Neuronal stem cell (in vitro differentiated cells): ENCODE measurements at regions not wholly inside any gene's neighbourhood (a gene's known extent, or its start where the extent isn't known, plus 50 kb on each side); places are given as distances from the start of the nearest gene placed in this dataset.
A peak's percentile ranks its signal among the peaks of the same experiment; 100 is the strongest.

ENCODE experiments used
- DNase-seq: peaks from one replicate; pipeline ENCODE4 v3.0.0-alpha.2; 2013; ENCODE audit warnings: low spot score
- H2AFZ ChIP-seq: one replicate; pipeline ENCODE4 v1.6.1; 2013; ENCODE audit warnings: mild to moderate bottlenecking, low read length, inconsistent platforms
- H2AK5ac ChIP-seq: 2 replicates; pipeline ENCODE4 v1.6.1; 2013; ENCODE audit warnings: low read depth, mild to moderate bottlenecking, inconsistent platforms, low read length, moderate library complexity, mixed read lengths
- H2BK120ac ChIP-seq: 2 replicates; pipeline ENCODE4 v1.6.1; 2013; ENCODE audit warnings: low read depth, mild to moderate bottlenecking, inconsistent platforms, low read length, moderate library complexity, mixed read lengths
- H2BK12ac ChIP-seq: one replicate; pipeline ENCODE4 v1.6.1; 2013; ENCODE audit warnings: low read length, inconsistent platforms
- H2BK15ac ChIP-seq: 2 replicates; pipeline ENCODE4 v1.6.1; 2013; ENCODE audit warnings: mild to moderate bottlenecking, low read length, inconsistent platforms, mixed read lengths
- H2BK5ac ChIP-seq: one replicate; pipeline ENCODE4 v1.6.1; 2013; ENCODE audit warnings: inconsistent platforms, mild to moderate bottlenecking, low read length, moderate library complexity
- H3K14ac ChIP-seq: one replicate; pipeline ENCODE4 v1.6.1; 2013; ENCODE audit warnings: low read length, inconsistent platforms
- H3K18ac ChIP-seq: 2 replicates; pipeline ENCODE4 v1.6.1; 2013; ENCODE audit warnings: low read length, inconsistent platforms
- H3K23ac ChIP-seq: 2 replicates; pipeline ENCODE4 v1.6.1; 2013; ENCODE audit warnings: low read depth, mild to moderate bottlenecking, mixed read lengths, low read length, inconsistent platforms; ENCODE audit not compliant: poor library complexity
- H3K27ac ChIP-seq: replicated peaks from 3 replicates; pipeline ENCODE4 v1.5.1; 2013; ENCODE audit warnings: low read length, inconsistent platforms
- H3K27me3 ChIP-seq, 3 experiments: 2 replicates each; pipeline ENCODE4 v1.6.1; 2013; ENCODE audit warnings: low read length in 3 of 3, mild to moderate bottlenecking in 2 of 3, inconsistent platforms in 1 of 3, low read depth in 1 of 3, mixed read lengths in 1 of 3, moderate library complexity in 1 of 3; ENCODE audit not compliant: control insufficient read depth in 3 of 3, insufficient read depth in 3 of 3
- H3K36me3 ChIP-seq, 2 donors: replicated peaks in 1 of 2; 2 replicates each; pipeline ENCODE4 v1.6.1; 2013; ENCODE audit warnings: low read length in 2 of 2; ENCODE audit not compliant: control insufficient read depth in 2 of 2, insufficient read depth in 2 of 2
- H3K4ac ChIP-seq: 2 replicates; pipeline ENCODE4 v1.6.1; 2013; ENCODE audit warnings: inconsistent platforms, mild to moderate bottlenecking, low read length, moderate library complexity
- H3K4me1 ChIP-seq, 2 donors: 1 replicate in 1 of 2; 2 replicates in 1 of 2; pipeline ENCODE4 v1.6.1; 2013; ENCODE audit warnings: low read length in 2 of 2, low read depth in 1 of 2; ENCODE audit not compliant: control insufficient read depth in 2 of 2, insufficient read depth in 1 of 2
- H3K4me2 ChIP-seq: one replicate; pipeline ENCODE4 v1.6.1; 2013; ENCODE audit warnings: mild to moderate bottlenecking, low read length, inconsistent platforms; ENCODE audit not compliant: insufficient read depth, poor library complexity, severe bottlenecking
- H3K4me3 ChIP-seq, 2 donors: 2 replicates each; pipeline ENCODE4 v1.5.1; 2013; ENCODE audit warnings: low read length in 2 of 2, mild to moderate bottlenecking in 2 of 2, inconsistent platforms in 1 of 2, moderate library complexity in 1 of 2
- H3K79me1 ChIP-seq: one replicate; pipeline ENCODE4 v1.6.1; 2013; ENCODE audit warnings: low read depth, mild to moderate bottlenecking, inconsistent platforms, low read length, moderate library complexity
- H3K9ac ChIP-seq: one replicate; pipeline ENCODE4 v1.6.1; 2013; ENCODE audit warnings: mild to moderate bottlenecking, low read depth, low read length, inconsistent platforms; ENCODE audit not compliant: poor library complexity
- H3K9me3 ChIP-seq, 2 donors: replicated peaks in 1 of 2; 2 replicates each; pipeline versions ENCODE3 to v1.6.1; 2013; ENCODE audit warnings: low read length in 2 of 2, mild to moderate bottlenecking in 2 of 2, inconsistent platforms in 1 of 2, low read depth in 1 of 2, mixed read lengths in 1 of 2, moderate library complexity in 1 of 2; ENCODE audit not compliant: control insufficient read depth in 2 of 2, insufficient read depth in 1 of 2
- H4K8ac ChIP-seq: one replicate; pipeline ENCODE4 v1.6.1; 2013; ENCODE audit warnings: low read depth, mild to moderate bottlenecking, inconsistent platforms, low read length, moderate library complexity
- H4K91ac ChIP-seq: one replicate; pipeline ENCODE4 v1.6.1; 2013; ENCODE audit warnings: low read length, low read depth, mild to moderate bottlenecking, inconsistent platforms; ENCODE audit not compliant: poor library complexity
- WGBS, 2 donors: extraction: QIAGEN DNeasy Blood & Tissue Kit; methylation state at CpG; one replicate each; pipeline ENCODE4 v1.1.7; 2013; ENCODE audit warnings: missing lambda C conversion rate in 2 of 2, mixed read lengths in 1 of 2; ENCODE audit not compliant: insufficient read length in 2 of 2, insufficient replicate concordance in 1 of 2; ENCODE audit errors: extremely low coverage in 2 of 2; 5-methylcytosine and 5-hydroxymethylcytosine counted together

DNA sequence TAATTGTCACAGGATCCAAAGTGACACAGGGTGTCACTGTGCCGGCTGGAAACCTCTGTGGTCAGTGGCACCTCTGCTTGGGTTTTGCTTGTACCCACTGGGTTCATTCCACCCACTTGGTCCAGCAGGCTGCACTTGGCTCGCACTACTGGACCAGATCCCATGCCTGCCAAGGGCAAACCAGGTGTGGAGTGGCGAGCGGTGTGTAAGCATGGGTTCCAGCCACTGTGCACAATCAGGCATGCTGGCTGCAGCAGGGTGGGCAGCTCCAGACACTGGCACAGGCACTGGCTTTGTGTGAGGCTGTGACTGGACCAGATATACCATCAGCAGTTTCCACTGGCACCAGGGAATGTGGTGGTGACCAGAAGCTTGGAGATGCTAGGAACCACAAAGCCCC is 261.4 kb downstream of the KCNA4 start:
- no peak overlapping the region for H2BK15ac ChIP-seq
- no peak overlapping the region for H2BK120ac ChIP-seq
- H2BK12ac ChIP-seq = no peak overlapping the region
- no peaks in the 10 kb centered on the region for H3K79me1 ChIP-seq
- no peaks in the 10 kb centered on the region for H3K27me3 ChIP-seq
- peak overlapping the region; percentile 48 for H3K18ac ChIP-seq
- no peak overlapping the region for H2AFZ ChIP-seq
- H4K91ac ChIP-seq = no peak overlapping the region
- peak overlapping the region; percentile 47 for H3K14ac ChIP-seq
- H3K36me3 ChIP-seq = no peaks in the 10 kb centered on the region
- H3K4me1 ChIP-seq = no peaks in the 10 kb centered on the region
- WGBS, 2 donors = no CpG with 5 or more reads among the region's 4 CpGs
- H3K4me3 ChIP-seq = peak overlapping the region in 1 of 2 donors; percentile 18
- H3K27ac ChIP-seq = no peak overlapping the region
- no peak overlapping the region for H3K9ac ChIP-seq
- H2BK5ac ChIP-seq = no peak overlapping the region
- no peak overlapping the region for H3K4me2 ChIP-seq
- no peak overlapping the region for H3K23ac ChIP-seq
- H4K8ac ChIP-seq = peak overlapping the region; percentile 19
- DNase-seq = no peak
- H3K9me3 ChIP-seq = no peaks in the 10 kb centered on the region
- H3K4ac ChIP-seq = no peak overlapping the region
- H2AK5ac ChIP-seq = no peak overlapping the region

DNA sequence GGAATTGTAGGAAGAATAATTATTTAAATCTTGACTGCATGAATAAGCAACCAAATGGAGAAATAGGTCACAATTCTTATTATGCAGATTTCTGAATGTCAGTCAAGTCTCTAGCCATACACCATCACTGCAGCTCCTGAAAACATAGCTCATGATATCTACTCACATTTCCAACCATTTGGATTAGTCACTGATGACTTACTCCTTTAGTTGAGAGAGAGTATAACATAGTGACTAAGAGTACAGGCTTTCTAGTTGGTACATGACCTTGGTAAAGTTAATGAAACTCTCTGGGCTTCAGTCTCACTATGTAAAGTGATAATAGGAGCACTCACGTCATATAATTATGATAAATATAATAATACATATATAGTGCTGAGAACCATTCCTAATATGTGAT is 265.2 kb downstream of the KCNA4 start:
- Histone ChIP-seq H2BK15ac (no peak overlapping the region), H3K18ac (no peak overlapping the region), H4K91ac (no peak overlapping the region), H3K27ac (no peak overlapping the region), H3K4me2 (no peak overlapping the region), H2AK5ac (no peak overlapping the region), H3K23ac (no peak overlapping the region), H2BK120ac (no peak overlapping the region), H3K4me3 (no peak overlapping the region), H3K9ac (no peak overlapping the region), H3K4ac (no peak overlapping the region), H3K14ac (no peak overlapping the region), H2AFZ (no peak overlapping the region), H2BK5ac (no peak overlapping the region), H3K79me1 (no peaks in the 10 kb centered on the region), H4K8ac (no peak overlapping the region), H3K4me1 (no peaks in the 10 kb centered on the region), H3K36me3 (no peaks in the 10 kb centered on the region), H2BK12ac (no peak overlapping the region), H3K9me3 (no peaks in the 10 kb centered on the region), H3K27me3 (no peaks in the 10 kb centered on the region)
- no peak for DNase-seq
- WGBS, 2 donors = no CpG with 5 or more reads among the region's 1 CpG

DNA sequence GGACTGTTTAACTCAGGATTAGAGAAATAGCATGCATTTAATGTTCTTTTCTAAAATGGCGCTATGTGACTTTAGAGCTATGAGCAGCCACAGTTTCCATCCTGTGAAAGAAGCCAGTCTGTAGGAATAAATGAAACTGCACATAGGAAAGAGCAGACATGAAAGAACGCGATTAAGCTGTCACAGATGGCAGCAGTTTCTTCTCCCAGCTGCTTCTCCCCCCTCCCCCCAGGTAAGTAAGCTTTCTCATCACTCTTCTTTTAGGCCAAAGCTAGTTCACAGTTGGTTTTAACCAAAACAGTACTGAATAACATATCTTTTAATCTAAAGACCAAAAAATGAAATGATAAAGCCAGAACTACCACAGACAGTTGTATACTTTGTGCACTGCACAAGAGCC is 266.4 kb downstream of the KCNA4 start:
- Histone ChIP-seq H3K4me3 (no peak overlapping the region), H3K4me2 (no peak overlapping the region), H3K9ac (no peak overlapping the region), H3K27me3 (no peaks in the 10 kb centered on the region), H2BK5ac (no peak overlapping the region), H3K9me3 (no peaks in the 10 kb centered on the region), H3K14ac (no peak overlapping the region), H3K18ac (no peak overlapping the region), H2AFZ (no peak overlapping the region), H3K27ac (no peak overlapping the region), H3K4me1 (no peaks in the 10 kb centered on the region), H2BK120ac (no peak overlapping the region), H2BK15ac (no peak overlapping the region), H3K36me3 (no peaks in the 10 kb centered on the region), H3K79me1 (no peaks in the 10 kb centered on the region), H2AK5ac (no peak overlapping the region), H4K8ac (no peak overlapping the region), H4K91ac (no peak overlapping the region), H3K4ac (no peak overlapping the region), H2BK12ac (no peak overlapping the region), H3K23ac (no peak overlapping the region)
- DNase-seq = no peak
- no CpG with 5 or more reads among the region's 3 CpGs for WGBS, 2 donors

DNA sequence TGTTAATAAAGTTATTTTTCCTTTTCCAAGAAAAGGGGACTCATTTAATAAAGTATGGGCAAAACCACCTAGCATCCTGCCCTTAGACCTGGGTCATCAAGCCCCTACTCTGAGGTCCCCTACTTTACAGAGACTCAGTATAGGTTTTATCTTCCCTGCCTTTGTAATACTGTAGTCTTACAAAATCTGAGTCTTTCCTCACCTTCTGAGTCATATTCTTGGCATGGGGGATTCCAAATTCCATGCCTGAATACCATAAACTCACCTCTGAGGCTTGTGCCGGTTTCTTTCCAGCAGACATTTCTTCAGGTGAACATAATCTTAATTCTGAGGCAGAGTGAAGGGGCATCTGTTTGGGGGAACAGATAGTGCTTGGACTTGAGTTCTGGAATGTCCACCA is 282.5 kb downstream of the KCNA4 start:
- Histone ChIP-seq H3K27ac (no peak overlapping the region), H2BK120ac (no peak overlapping the region), H3K27me3 (no peaks in the 10 kb centered on the region), H2AFZ (no peak overlapping the region), H2BK12ac (no peak overlapping the region), H2AK5ac (no peak overlapping the region), H3K9ac (no peak overlapping the region), H3K36me3 (no peaks in the 10 kb centered on the region), H4K91ac (no peak overlapping the region), H3K79me1 (no peaks in the 10 kb centered on the region), H3K4me3 (no peak overlapping the region), H3K4me1 (no peaks in the 10 kb centered on the region), H3K18ac (no peak overlapping the region), H4K8ac (no peak overlapping the region), H2BK5ac (no peak overlapping the region), H2BK15ac (no peak overlapping the region), H3K23ac (no peak overlapping the region), H3K4me2 (no peak overlapping the region), H3K4ac (no peak overlapping the region), H3K9me3 (no peaks in the 10 kb centered on the region), H3K14ac (no peak overlapping the region)
- WGBS, 2 donors = no CpG with 5 or more reads among the region's 1 CpG
- DNase-seq = no peak
